ENCODE measurements at regions not wholly inside any gene's neighbourhood (a gene's known extent, or its start where the extent isn't known, plus 50 kb on each side); places are given as distances from the start of the nearest gene placed in this dataset.

GRCh38 chr9:28747351-28747985, 1174.2 kb upstream of the C9orf72 start:
- DNase-seq (ENCODE audit: low read depth): no peak

DNA sequence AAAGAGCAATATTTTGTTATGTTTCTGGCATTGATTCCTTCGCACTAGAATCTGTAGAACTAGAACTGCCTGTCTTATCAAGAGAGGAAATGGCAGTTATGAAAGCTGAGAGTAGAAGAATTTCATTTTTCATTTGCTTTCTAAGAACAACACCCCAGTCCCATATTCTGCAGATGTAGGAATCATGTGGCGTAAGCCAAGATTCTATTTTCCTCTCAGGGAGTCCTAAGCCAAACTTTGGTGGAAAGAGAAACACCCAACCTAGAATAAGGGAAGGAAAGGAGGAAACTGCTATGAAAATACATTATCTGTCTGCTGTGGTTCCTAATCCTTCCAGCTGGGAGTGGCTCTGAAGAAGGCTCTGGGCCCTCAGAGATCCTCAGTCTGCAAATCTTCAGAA, 1176.9 kb upstream of the C9orf72 start:
- no peak for DNase-seq (ENCODE audit: low read depth)

- no peak for DNase-seq (ENCODE audit: low read depth)
Measured at GRCh38 chr9:28758341-28758740, 1185.1 kb upstream of the C9orf72 start.

GRCh38 chr9:28758971-28759370, 1185.7 kb upstream of the C9orf72 start:
- no peak for DNase-seq (ENCODE audit: low read depth)

DNA sequence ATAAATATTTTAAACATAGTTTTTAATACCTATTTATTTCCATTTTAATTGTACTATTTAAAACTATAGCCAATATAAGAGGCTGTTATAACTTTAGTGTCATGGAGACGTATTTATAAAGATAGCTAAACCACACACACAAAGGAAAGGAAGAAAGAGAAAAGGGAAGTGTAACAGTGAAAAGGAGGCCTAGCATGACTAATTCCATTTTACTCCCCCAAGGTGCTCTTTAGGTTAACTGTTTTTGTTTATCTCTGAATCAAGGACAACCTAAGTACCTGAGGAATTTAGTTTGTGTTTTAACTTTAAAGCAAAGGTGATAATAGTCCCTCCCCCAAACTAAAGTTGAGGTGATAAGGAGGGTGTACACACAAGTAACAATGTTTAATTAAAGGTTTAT, 1188.9 kb upstream of the C9orf72 start:
- DNase-seq (ENCODE audit: low read depth): no peak

DNA sequence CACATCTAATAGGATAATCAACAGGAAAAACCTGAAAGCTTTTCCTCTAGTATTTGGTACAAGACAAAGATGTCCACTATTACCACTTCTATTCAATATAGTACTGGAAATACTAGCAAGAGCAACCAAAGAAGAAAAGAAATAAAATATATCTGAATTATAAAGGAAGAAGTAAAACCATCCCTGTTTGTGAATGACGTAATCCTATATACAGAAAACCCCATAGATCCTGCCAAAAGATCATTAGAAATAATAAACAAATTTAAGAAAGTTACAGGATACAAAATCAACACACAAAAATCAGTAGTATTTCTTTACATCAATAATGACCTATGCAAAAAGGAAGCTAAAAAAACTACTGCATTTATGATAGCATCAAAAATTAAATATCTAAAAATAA, 1191.3 kb upstream of the C9orf72 start:
- DNase-seq (ENCODE audit: low read depth): no peak

GRCh38 chr9:28770226-28770625, 1196.9 kb upstream of the C9orf72 start:
- no peak for DNase-seq (ENCODE audit: low read depth)

GRCh38 chr9:28770827-28771226, 1197.5 kb upstream of the C9orf72 start:
- DNase-seq (ENCODE audit: low read depth): no peak

DNA sequence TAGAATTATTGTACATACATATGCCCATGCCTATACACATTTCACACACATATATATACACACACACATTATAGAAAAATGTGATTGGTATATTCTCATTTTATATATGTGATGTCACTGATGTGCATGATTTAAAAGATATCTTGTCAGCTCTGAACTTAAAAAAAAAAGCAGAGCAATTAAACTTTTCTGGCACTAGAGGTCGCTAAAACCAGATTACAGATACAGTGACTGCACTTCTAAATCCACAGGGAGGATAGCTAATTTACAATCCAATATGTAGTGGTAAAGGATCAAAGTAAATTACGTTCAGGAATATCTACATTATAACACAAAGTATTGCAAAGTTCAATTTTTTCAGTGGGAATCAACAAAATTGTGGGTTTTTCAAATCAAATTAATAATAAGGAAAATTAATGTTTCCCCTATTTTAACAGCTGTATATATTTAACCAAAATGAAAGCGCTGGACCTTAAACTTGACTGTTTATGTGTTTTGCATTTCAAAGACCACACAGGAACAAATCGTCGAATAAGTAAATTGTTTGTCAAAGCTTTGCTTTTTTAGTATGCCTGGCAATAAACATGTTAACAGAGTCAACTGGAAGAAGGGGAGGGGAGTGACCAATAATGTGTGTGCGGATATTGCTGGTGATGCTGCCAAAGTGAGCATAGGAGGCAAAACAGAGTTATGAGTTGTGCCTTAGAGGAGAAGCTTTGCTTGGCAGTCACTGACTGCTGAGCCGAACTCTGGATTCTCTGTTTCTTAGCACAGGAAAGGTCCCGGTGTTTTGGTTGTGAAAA, 1201.4 kb upstream of the C9orf72 start:
- peak; percentile 15 for DNase-seq (ENCODE audit: low read depth)

DNA sequence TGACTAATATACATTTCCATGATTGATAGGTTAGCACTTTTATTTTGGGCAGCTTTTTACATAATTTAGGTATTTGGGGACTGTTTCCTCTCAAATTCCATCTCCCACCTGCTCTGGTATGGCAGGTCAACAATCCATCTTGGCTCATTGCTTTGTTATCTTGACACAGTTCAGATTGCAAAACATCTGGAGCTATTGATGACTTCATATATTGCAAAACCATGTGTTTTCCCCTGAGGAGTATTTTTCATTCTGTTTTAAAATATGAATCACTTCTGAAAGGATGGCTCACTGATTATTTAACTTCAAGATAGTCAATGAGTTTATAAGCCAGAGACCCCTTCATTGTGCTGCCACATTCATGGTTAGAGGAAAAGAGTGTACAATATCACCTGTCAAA, 1206.0 kb upstream of the C9orf72 start:
- DNase-seq (ENCODE audit: low read depth): peak; percentile 10

DNA sequence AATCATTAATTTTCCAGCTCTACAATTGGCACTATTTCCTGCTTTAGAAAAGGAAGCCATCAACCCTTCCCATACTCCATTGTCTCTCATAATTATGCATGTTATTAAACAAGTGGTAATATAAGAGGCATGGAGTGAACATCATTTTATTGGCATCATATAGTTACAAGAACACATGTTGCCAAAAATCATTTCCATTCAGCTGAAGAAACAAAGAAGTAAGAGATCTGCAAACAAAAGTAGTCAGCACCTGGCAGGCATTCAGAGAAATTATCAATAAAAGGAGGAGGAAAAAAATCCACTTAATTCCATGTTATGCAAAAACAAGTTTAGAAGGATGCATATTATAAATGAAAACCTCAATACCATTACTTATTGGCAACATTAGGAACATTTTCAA, 1208.2 kb upstream of the C9orf72 start:
- DNase-seq (ENCODE audit: low read depth): no peak

DNA sequence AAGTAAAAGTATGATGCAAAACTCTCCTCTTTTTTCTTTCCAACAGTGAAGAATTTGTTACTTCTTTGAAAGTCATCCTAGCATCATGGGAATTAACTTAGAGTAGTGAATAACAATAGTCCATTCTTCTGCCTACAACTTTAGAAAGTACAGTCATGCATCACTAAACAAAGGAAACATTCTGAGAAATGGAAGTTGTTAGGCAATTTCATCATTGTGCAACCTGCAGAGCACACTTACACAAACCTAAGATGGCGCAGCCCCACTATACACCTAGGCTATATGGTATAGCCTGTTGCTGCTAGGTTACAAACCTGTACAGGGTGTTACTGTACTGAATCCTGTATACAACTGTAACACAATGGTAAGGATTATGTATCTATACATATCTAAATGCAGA, 1209.3 kb upstream of the C9orf72 start:
- DNase-seq (ENCODE audit: low read depth): peak; percentile 12

- DNase-seq (ENCODE audit: low read depth): no peak
Measured at GRCh38 chr9:28792716-28793115, 1219.4 kb upstream of the C9orf72 start.

DNA sequence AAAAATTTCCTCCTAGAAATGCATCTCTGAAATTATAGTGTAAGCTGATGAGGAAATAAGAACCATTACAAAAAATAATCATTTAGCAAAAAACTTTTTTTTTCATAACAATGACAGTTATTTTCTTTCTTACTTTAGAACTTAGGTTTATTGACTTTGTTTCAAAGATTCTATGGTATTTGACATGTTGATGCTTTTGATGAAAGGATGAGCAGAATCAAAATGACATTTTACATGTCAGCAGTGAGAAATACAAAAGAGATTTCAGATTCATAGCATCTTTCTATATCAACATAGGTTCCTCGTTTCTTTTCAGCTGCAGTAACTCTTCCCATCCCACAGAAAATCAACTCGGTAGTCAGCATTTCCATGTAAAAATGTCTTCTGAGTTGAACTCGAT, 1226.6 kb upstream of the C9orf72 start:
- DNase-seq (ENCODE audit: low read depth): no peak

- DNase-seq (ENCODE audit: low read depth): peak; percentile 16
Measured at GRCh38 chr9:28801144-28801799, 1228.0 kb upstream of the C9orf72 start.

DNA sequence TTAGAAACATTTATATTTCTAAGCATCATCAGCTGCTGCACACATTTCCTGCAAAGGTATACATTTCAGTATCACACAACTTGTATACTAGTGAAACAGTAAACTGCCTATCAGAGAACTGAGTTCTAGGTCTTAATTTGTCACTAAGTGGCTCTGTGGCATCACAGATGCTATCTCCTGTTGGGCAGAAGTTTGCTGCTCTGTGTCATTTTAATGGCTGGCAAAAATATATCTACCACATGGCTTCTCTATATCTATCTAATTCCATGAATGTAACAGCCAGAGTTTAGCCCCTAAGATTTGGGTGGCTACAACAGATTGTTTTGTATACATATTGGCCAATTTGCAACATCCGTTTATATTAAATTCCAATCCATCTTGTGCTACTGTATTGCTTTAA, 1231.9 kb upstream of the C9orf72 start:
- DNase-seq (ENCODE audit: low read depth): no peak

- peak; percentile 22 for DNase-seq (ENCODE audit: low read depth)
Measured at GRCh38 chr9:28808042-28808441, 1234.8 kb upstream of the C9orf72 start.

DNA sequence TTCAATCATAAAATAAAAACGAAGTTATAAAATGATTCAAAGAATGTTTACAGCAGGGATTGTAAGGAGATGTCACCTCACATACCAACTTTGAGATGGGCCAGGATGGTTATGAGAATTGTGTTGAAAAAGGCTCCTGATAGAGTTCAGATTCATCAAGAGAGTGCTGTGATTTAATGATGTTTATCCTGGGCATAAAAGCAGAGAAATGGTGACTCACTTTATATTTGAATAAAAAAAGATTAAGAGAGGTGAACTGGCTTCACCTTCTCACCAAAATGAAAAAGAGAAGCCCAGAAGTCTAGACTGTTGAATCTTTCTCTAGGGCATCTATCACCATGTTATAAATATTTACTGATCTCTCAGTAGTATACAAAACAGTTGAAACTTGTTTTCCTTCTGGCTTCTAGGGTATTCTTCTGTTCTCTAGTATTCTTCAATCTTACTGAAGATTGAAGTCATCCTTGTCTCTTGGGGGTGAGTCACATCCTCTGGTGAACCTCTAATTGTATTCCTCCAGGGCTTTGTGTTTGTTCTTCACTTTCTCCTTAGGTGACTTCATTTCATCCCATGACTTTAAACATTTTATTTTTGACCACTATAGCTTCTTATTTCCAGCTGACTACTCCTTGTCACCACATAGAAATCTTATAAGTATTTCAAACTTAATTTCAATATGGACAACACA, 1237.3 kb upstream of the C9orf72 start:
- DNase-seq (ENCODE audit: low read depth): peak; percentile 11

- DNase-seq (ENCODE audit: low read depth): no peak
Measured at GRCh38 chr9:28820741-28821140, 1247.5 kb upstream of the C9orf72 start.

DNA sequence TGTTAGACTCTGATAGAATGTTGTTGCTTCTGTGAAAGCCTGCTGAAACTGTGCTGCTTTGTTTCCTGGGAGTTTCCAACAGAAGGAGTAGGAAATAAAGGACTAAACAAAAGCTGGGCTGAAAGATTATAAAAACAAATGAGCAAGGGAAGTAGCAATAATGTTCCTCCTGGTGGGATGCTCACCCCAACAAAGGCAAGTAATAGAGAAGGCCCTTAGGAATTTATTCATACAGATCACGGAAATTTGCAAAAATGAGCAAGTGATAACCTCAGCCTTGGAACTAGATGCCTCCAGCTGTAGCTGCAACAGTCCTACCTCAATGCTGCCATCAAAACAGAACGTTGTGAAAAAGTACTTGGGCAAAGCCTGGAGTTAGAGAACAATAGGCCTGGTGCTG, 1248.0 kb upstream of the C9orf72 start:
- no peak for DNase-seq (ENCODE audit: low read depth)

DNA sequence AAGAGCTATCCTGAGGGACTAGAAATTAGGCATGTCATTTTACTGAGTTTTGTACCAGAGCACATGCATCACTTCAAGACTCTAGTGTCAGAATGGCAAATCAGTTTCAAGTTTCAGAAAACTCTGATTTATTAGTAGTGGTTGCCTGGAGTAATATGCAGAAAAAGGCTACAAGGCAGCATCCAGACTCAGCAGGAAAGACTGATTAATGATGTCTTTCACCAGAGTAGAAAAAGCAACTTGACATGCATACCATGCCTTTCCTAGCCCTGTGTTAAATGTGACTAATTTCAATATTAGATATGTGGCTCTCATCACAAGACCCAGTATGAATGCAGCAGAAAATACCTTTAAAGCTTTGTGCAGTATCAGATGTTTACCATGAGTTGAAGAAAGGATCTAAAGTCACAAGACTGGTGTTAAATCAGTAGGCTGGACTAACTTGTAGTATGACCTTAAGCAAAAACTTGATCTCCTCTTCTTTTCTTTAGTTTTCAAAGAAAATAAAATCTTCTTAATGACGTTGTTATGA, 1251.2 kb upstream of the C9orf72 start:
- DNase-seq (ENCODE audit: low read depth): no peak

GRCh38 chr9:28832168-28832770, 1259.0 kb upstream of the C9orf72 start:
- no peak for DNase-seq (ENCODE audit: low read depth)
